IPS-NIHi11 (cell line): ENCODE measurements at regions not wholly inside any gene's neighbourhood (a gene's known extent, or its start where the extent isn't known, plus 50 kb on each side); places are given as distances from the start of the nearest gene placed in this dataset.
"Not testable (repeated sequence)": the region's sequence is repeated elsewhere in the genome, so short reads cannot be mapped to it uniquely, and the experiment has no call there.

Experiments
- DNase-seq: peaks from one replicate; pipeline ENCODE4 v3.0.0; 2012; ENCODE audit warnings: mixed read lengths, low spot score

- DNase-seq, result not testable (repeated sequence)
These were observed 114.4 kb upstream of the ZNF469 start for GRCh38 chr16:88268186-88268970.

- not testable (repeated sequence) for DNase-seq
These were observed 112.5 kb upstream of the ZNF469 start for GRCh38 chr16:88270171-88270790.

GRCh38 chr16:88271296-88271695 is 111.5 kb upstream of the ZNF469 start:
- DNase-seq, result not testable (repeated sequence)

GRCh38 chr16:88271776-88272175 is 111.0 kb upstream of the ZNF469 start:
- DNase-seq, result not testable (repeated sequence)

- DNase-seq, result not testable (repeated sequence)
These were observed 110.3 kb upstream of the ZNF469 start for GRCh38 chr16:88272437-88272836.

GRCh38 chr16:88274126-88274750 is 108.5 kb upstream of the ZNF469 start:
- DNase-seq, result not testable (repeated sequence)

- DNase-seq, result no peak
These were observed 107.9 kb upstream of the ZNF469 start for GRCh38 chr16:88274847-88275246.

GRCh38 chr16:88275336-88276122 is 107.2 kb upstream of the ZNF469 start:
- not testable (repeated sequence) for DNase-seq

- DNase-seq, result not testable (repeated sequence)
These were observed 106.6 kb upstream of the ZNF469 start for GRCh38 chr16:88276123-88276588.

GRCh38 chr16:88276591-88276990 is 106.2 kb upstream of the ZNF469 start:
- DNase-seq, result no peak

GRCh38 chr16:88279998-88280397 is 102.8 kb upstream of the ZNF469 start:
- DNase-seq, result no peak

GRCh38 chr16:88281858-88282563 is 100.7 kb upstream of the ZNF469 start:
- DNase-seq, result no peak

GRCh38 chr16:88282564-88283395 is 100.0 kb upstream of the ZNF469 start:
- no peak for DNase-seq

GRCh38 chr16:88283596-88283995 is 99.2 kb upstream of the ZNF469 start:
- no peak for DNase-seq

- no peak for DNase-seq
These were observed 98.7 kb upstream of the ZNF469 start for GRCh38 chr16:88284101-88284500.

GRCh38 chr16:88284626-88285513 is 97.9 kb upstream of the ZNF469 start:
- no peak for DNase-seq

- no peak for DNase-seq
These were observed 97.3 kb upstream of the ZNF469 start for GRCh38 chr16:88285514-88285822.

GRCh38 chr16:88286301-88286923 is 96.3 kb upstream of the ZNF469 start:
- no peak for DNase-seq

GRCh38 chr16:88287219-88287618 is 95.5 kb upstream of the ZNF469 start:
- DNase-seq, result peak; percentile 46
